Adrenal gland (tissue), 9 donors: ENCODE measurements at regions not wholly inside any gene's neighbourhood (a gene's known extent, or its start where the extent isn't known, plus 50 kb on each side); places are given as distances from the start of the nearest gene placed in this dataset.

Experiments used
- DNase-seq, 7 donors: peaks; one replicate each; pipeline ENCODE4 v3.0.0-alpha.2; 2019 to 2020
- H3K27ac ChIP-seq, 5 donors: fragments of 200-600 bp; sonication (generic) in 4 of 5; 1 replicate in 3 of 5; 2 replicates in 2 of 5; pipeline versions ENCODE4 v1.5.1 to v1.8.0; 2016 to 2020; ENCODE audit warnings: mild to moderate bottlenecking in 1 of 5
- H3K27me3 ChIP-seq: fragments of 200-600 bp; 2 replicates; pipeline ENCODE4 v1.8.0; 2021
- H3K36me3 ChIP-seq, 2 donors: fragments of 200-600 bp; replicated peaks in 1 of 2; 1 replicate in 1 of 2; 2 replicates in 1 of 2; pipeline versions ENCODE4 v1.5.1 to v1.8.0; 2018 to 2022
- H3K4me1 ChIP-seq, 2 donors: fragments of 200-600 bp; replicated peaks in 1 of 2; 1 replicate in 1 of 2; 2 replicates in 1 of 2; pipeline versions ENCODE4 v1.5.1 to v1.8.0; 2018 to 2021
- H3K4me3 ChIP-seq, 4 donors: fragments of 200-600 bp; sonication (generic) in 3 of 4; one replicate each; pipeline ENCODE4 v1.5.1; 2016 to 2018
- H3K9me3 ChIP-seq, 3 donors: fragments of 200-600 bp; sonication (generic) in 1 of 3; replicated peaks in 1 of 3; 1 replicate in 2 of 3; 2 replicates in 1 of 3; pipeline versions ENCODE4 v1.5.1 to v1.8.0; 2016 to 2021
- CTCF ChIP-seq, 6 experiments: fragments of 450-650 bp in 4 of 6; fragments of 200-600 bp in 2 of 6; sonication (generic) in 1 of 6; IDR thresholded peaks; 1 replicate in 5 of 6; 2 replicates in 1 of 6; pipeline versions ENCODE4 v1.5.1 to v1.8.0; 2016 to 2021; ENCODE audit warnings: antibody characterized with exemption in 6 of 6, mild to moderate bottlenecking in 2 of 6, moderate library complexity in 1 of 6
- POLR2A ChIP-seq, 2 donors: fragments of 450-650 bp; IDR thresholded peaks; one replicate each; pipeline ENCODE4 v1.6.1; 2017; ENCODE audit warnings: antibody characterized with exemption in 2 of 2, mild to moderate bottlenecking in 2 of 2, moderate library complexity in 1 of 2
- WGBS, 4 donors: extraction: QIAGEN DNeasy Blood & Tissue Kit in 2 of 4; methylation state at CpG; one replicate each; pipeline versions ENCODE4 v1.1.5 to v1.1.7; 2013 to 2017; 5-methylcytosine and 5-hydroxymethylcytosine counted together
- intact Hi-C, 2 donors: fragments of 100-400 bp; cut with DNase I; formaldehyde crosslinking; loops; one replicate each; pipeline versions ENCODE4 v1.14.1 to v1.15.0; 2022 to 2023
- donor health status: healthy with polysubstance abuse.
- donor health status: Bipolar disorder and iron deficiency.
- donor health status: DM: yes; HTN: yes; CAD: no.
- donor health status: DM: no; HTN: no; CAD: no.
- donor health status: DM: no; HTN: no; CAD: no.

- Histone ChIP-seq H3K36me3 (no peaks in the 10 kb centered on the region), H3K9me3 (no peaks in the 10 kb centered on the region), H3K4me3 (no peak overlapping the region), H3K27me3 (peaks cover 5% of the 10 kb centered on the region), H3K27ac (no peak overlapping the region), H3K4me1 (no peaks in the 10 kb centered on the region)
- DNase-seq: no peak
- WGBS, 4 donors: 32 to 41% (median 33%) methylated on average over 1 of the region's 1 CpG
- intact Hi-C loops: no loop called here
- no peak for TF ChIP-seq POLR2A (IDR thresholded peaks at IDR 0.05)
- no peak for TF ChIP-seq CTCF (IDR thresholded peaks at IDR 0.05)
These were observed 314.0 kb upstream of the THBS1 start for GRCh38 chr15:39266890-39267289.

DNA sequence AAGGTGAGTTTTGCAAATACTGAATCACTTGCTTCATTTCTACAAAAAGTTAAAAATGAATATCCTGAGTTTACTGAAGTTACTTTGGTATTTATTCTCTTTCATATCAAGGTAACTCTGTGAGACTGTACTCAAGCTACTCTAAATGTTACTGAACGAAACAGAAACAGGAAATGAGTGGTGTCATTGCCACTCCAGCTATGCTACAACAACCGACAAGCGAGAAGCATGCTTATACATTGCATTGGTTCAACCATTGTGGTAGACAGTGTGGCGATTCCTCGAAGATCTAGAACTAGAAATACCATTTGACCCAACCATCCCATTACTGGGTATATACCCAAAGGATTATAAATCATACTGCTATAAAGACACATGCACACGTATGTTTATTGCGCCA lies 313.2 kb upstream of the THBS1 start:
- Histone ChIP-seq H3K27me3 (peaks cover 5% of the 10 kb centered on the region), H3K4me3 (no peak overlapping the region), H3K4me1 (no peaks in the 10 kb centered on the region), H3K36me3 (no peaks in the 10 kb centered on the region), H3K27ac (no peak overlapping the region), H3K9me3 (no peaks in the 10 kb centered on the region)
- WGBS, 4 donors: 81 to 85% (median 83%) methylated on average over 7 of the region's 7 CpGs
- intact Hi-C loops: no loop called here
- DNase-seq: no peak
- TF ChIP-seq POLR2A (IDR thresholded peaks at IDR 0.05): no peak
- no peak for TF ChIP-seq CTCF (IDR thresholded peaks at IDR 0.05)

DNA sequence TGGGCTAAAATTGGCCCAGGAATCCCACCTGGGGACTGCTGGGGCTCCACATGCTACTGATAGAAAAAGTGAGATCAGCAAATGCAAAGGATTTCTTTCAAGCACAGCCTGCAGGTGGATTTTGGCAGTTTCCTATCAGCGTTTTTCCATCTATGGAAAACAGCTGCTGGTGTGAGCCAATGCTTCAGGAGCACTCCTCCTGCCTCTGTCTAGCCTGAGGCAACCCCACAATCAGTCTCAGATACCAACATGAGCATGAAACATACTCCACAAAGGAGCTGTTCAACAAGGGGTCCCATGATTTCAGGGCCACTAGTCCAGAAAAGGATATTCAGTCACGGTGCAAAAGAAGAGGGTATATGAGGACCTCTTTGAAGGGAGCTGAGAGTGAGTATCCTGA lies 311.5 kb upstream of the THBS1 start:
- 68 to 86% (median 77%) methylated on average over 2 of the region's 2 CpGs for WGBS, 4 donors
- peaks cover 5% of the 10 kb centered on the region for H3K27me3 ChIP-seq
- TF ChIP-seq CTCF (IDR thresholded peaks at IDR 0.05) (no peak), POLR2A (IDR thresholded peaks at IDR 0.05) (no peak)
- intact Hi-C loops: no loop called here
- no peak overlapping the region for H3K4me3 ChIP-seq
- H3K27ac ChIP-seq: no peak overlapping the region
- H3K36me3 ChIP-seq: no peaks in the 10 kb centered on the region
- DNase-seq: no peak
- H3K4me1 ChIP-seq: no peaks in the 10 kb centered on the region
- no peaks in the 10 kb centered on the region for H3K9me3 ChIP-seq

DNA sequence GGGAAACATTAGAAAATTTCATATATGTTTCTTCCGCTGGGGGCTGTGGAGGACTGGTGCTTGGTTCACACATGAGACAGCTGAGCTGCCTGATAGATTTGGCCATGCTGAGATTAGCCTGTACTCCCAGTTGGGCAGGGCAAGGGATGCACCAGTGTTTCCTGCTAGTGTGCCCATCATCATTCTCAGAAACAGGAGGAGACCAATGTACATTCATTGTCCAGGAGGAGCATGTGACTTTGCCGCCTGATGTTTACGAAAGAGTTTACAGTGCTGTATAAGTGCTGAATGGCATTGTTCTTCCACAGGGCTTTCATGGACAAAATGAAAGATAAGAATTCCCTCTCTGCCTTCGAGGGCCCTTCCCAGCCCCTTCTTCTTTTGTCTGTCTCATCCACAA lies 311.1 kb upstream of the THBS1 start:
- H3K36me3 ChIP-seq: no peaks in the 10 kb centered on the region

More for the DNA sequence above, 311.1 kb upstream of the THBS1 start:
- Histone ChIP-seq H3K9me3 (no peaks in the 10 kb centered on the region), H3K27me3 (peaks cover 5% of the 10 kb centered on the region), H3K4me3 (no peak overlapping the region), H3K27ac (no peak overlapping the region), H3K4me1 (no peaks in the 10 kb centered on the region)
- WGBS, 4 donors: 79 to 91% (median 84%) methylated on average over 4 of the region's 4 CpGs
- no peak for TF ChIP-seq CTCF (IDR thresholded peaks at IDR 0.05)
- TF ChIP-seq POLR2A (IDR thresholded peaks at IDR 0.05): no peak
- intact Hi-C loops: no loop called here
- no peak for DNase-seq
